Neural crest cell (in vitro differentiated cells): ENCODE measurements at regions not wholly inside any gene's neighbourhood (a gene's known extent, or its start where the extent isn't known, plus 50 kb on each side); places are given as distances from the start of the nearest gene placed in this dataset.

Source experiments
- DNase-seq: peaks from one replicate; pipeline ENCODE4 v3.0.0; 2021; ENCODE audit warnings: low read depth, mixed read lengths, low spot score
- H3K27ac Mint-ChIP-seq: one replicate; pipeline ENCODE4 v1.8.0; 2021; ENCODE audit warnings: mild to moderate bottlenecking, mixed read lengths; ENCODE audit not compliant: unreplicated experiment
- H3K27me3 Mint-ChIP-seq: 2 replicates; pipeline ENCODE4 v1.8.0; 2021; ENCODE audit warnings: low read depth, mild to moderate bottlenecking, mixed read lengths
- H3K36me3 Mint-ChIP-seq: 2 replicates; pipeline ENCODE4 v1.8.0; 2021; ENCODE audit warnings: low read depth, mild to moderate bottlenecking, mixed read lengths
- H3K4me1 Mint-ChIP-seq: 2 replicates; pipeline ENCODE4 v1.8.0; 2021; ENCODE audit warnings: mixed read lengths
- H3K4me3 Mint-ChIP-seq: one replicate; pipeline ENCODE4 v1.8.0; 2021; ENCODE audit warnings: mild to moderate bottlenecking, mixed read lengths
- H3K9me3 Mint-ChIP-seq: 2 replicates; pipeline ENCODE4 v1.8.0; 2021; ENCODE audit warnings: mixed read lengths
- TF ChIP-seq, protein P1 (sequence below): fragments of 200-600 bp; sonication (generic); conservative IDR thresholded peaks from 2 replicates; pipeline ENCODE4 v1.5.0; 2021; ENCODE audit warnings: antibody characterized with exemption, mild to moderate bottlenecking

DNA sequence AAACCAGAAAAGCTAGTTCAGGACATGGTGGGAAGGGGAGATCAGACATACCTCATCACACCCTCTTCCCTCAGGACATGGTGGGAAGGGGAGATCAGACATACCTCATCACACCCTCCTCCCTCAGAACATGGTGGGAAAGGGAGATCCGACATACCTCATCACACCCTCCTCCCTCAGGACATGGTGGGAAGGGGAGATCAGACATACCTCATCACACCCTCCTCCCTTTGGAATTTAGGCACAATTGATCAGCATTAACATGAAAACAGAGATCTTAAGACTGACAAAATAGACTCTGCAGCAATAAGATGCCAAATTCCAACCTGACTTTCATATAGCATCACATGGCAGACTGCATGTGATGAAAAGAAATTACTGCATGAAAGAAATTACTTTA lies 412.7 kb upstream of the ZNF717 start:
- H3K27me3 Mint-ChIP-seq, result no peaks in the 10 kb centered on the region
- no peaks in the 10 kb centered on the region for H3K4me1 Mint-ChIP-seq
- no peak overlapping the region for H3K27ac Mint-ChIP-seq
- DNase-seq, result no peak
- TF ChIP-seq, protein P1, sequence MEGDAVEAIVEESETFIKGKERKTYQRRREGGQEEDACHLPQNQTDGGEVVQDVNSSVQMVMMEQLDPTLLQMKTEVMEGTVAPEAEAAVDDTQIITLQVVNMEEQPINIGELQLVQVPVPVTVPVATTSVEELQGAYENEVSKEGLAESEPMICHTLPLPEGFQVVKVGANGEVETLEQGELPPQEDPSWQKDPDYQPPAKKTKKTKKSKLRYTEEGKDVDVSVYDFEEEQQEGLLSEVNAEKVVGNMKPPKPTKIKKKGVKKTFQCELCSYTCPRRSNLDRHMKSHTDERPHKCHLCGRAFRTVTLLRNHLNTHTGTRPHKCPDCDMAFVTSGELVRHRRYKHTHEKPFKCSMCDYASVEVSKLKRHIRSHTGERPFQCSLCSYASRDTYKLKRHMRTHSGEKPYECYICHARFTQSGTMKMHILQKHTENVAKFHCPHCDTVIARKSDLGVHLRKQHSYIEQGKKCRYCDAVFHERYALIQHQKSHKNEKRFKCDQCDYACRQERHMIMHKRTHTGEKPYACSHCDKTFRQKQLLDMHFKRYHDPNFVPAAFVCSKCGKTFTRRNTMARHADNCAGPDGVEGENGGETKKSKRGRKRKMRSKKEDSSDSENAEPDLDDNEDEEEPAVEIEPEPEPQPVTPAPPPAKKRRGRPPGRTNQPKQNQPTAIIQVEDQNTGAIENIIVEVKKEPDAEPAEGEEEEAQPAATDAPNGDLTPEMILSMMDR, result no peak
- no peaks in the 10 kb centered on the region for H3K36me3 Mint-ChIP-seq
- H3K9me3 Mint-ChIP-seq, result no peaks in the 10 kb centered on the region
- H3K4me3 Mint-ChIP-seq, result no peak overlapping the region

DNA sequence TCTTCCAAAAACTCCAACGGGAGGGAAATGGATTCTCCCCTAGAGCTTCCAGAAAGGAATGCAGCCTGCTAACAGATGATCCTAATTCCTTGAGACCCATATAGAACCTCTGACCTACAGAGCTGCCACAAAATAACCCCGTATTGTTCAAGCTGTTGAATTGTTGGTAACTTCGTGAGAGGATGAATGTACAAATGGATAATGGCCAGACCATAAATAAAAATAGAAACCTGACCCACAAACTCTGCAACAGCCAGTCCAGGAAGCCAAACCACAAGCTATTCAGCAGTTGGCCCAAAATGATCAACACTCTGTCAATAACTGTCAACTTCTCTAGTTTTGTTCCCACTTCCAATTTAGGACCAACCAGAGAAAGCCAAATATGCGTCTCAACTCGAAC lies 414.0 kb upstream of the ZNF717 start:
- TF ChIP-seq, protein P1, result no peak
- no peaks in the 10 kb centered on the region for H3K4me1 Mint-ChIP-seq
- no peaks in the 10 kb centered on the region for H3K36me3 Mint-ChIP-seq
- H3K27me3 Mint-ChIP-seq, result no peaks in the 10 kb centered on the region
- H3K27ac Mint-ChIP-seq, result no peak overlapping the region
- DNase-seq, result no peak
- no peak overlapping the region for H3K4me3 Mint-ChIP-seq
- H3K9me3 Mint-ChIP-seq, result no peaks in the 10 kb centered on the region

DNA sequence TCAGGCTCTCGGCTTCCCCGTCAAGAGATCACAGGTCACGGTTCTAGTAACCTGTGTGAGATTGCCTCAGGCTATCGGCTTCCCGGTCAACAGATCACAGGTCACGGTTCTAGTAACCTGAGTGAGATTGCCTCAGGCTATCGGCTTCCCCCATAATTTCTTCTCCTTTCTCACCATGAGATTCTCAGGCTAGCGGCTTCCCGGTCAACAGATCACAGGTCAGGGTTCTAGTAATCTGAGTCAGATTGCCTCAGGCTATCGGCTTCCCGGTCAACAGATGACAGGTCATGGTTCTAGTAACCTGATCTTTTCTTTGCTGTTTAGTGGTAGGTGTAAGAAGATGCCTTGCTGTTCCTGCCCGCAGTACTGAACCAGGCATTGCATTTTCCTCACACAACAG lies 418.2 kb upstream of the ZNF717 start:
- TF ChIP-seq, protein P1, result no peak
- H3K36me3 Mint-ChIP-seq, result no peaks in the 10 kb centered on the region
- no peaks in the 10 kb centered on the region for H3K9me3 Mint-ChIP-seq
- H3K27me3 Mint-ChIP-seq, result no peaks in the 10 kb centered on the region
- H3K4me1 Mint-ChIP-seq, result no peaks in the 10 kb centered on the region
- no peak overlapping the region for H3K27ac Mint-ChIP-seq
- H3K4me3 Mint-ChIP-seq, result no peak overlapping the region
- DNase-seq, result no peak

DNA sequence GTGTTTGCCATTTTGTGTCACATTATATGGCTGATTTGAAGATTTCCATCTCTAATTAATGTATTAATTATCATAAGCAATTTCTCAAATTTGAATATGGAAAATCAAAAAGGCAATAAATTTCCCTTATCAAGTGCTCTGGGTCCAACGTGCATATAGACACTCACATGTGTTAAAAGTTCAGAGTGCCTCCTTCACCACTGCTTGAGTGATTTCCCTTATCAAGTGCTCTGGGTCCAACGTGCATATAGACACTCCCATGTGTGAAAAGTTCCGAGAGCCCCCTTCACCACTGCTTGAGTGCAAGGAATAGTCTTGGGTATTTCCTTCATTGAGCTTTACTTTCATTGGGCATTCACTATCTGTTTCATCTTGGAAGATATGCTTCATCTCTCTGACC lies 421.0 kb upstream of the ZNF717 start:
- Mint-ChIP-seq H3K27me3 (peaks cover 2% of the 10 kb centered on the region), H3K36me3 (no peaks in the 10 kb centered on the region), H3K27ac (no peak overlapping the region), H3K9me3 (no peaks in the 10 kb centered on the region), H3K4me3 (no peak overlapping the region), H3K4me1 (no peaks in the 10 kb centered on the region)
- TF ChIP-seq, protein P1, result no peak
- DNase-seq, result no peak

DNA sequence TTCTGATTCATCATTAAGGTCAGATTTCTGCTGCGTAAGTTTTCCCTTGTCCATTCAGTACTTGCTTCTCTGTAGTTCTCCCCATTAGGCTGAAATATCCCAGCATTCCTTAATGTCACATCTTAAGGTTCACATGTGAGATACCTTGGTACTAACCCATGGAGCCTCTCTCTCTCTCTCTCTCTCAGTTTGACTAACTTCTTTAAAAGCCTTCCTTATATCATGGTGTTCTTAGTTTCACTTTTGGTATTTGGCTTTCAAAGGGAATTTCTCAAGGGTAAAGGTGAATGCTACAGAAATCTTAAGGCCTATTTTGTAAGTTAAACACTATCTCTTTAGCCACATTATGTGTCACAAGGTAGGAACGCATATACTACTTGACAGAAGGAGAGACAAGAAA lies 427.3 kb upstream of the ZNF717 start:
- TF ChIP-seq, protein P1, result no peak
- Mint-ChIP-seq H3K4me1 (no peaks in the 10 kb centered on the region), H3K27me3 (peaks cover 2% of the 10 kb centered on the region), H3K9me3 (peaks cover 13% of the 10 kb centered on the region), H3K36me3 (no peaks in the 10 kb centered on the region), H3K4me3 (no peak overlapping the region), H3K27ac (no peak overlapping the region)
- no peak for DNase-seq

DNA sequence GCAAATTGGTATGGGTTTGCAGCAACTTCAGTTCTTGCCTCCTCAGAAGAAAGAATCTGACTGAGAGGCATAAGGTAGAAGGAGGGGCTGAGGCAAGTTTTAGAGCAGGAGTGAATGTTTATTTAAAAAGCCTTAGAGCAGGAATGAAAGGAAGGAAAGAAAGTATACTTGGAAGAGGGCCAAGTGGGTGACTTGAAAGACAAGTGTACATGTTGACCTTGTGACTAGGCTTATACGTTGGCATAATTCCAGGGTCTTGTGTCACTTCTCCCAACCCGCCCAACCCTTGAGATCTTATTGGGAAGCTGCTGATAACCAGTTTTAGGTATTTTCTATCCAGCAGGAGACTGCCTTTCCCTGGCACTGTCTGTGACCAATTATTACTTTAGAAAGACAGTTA lies 436.9 kb upstream of the ZNF717 start:
- no peak overlapping the region for H3K27ac Mint-ChIP-seq
- DNase-seq, result no peak
- peaks cover 3% of the 10 kb centered on the region for H3K27me3 Mint-ChIP-seq
- no peaks in the 10 kb centered on the region for H3K4me1 Mint-ChIP-seq
- TF ChIP-seq, protein P1, result no peak
- H3K36me3 Mint-ChIP-seq, result no peaks in the 10 kb centered on the region
- no peak overlapping the region for H3K4me3 Mint-ChIP-seq
- no peaks in the 10 kb centered on the region for H3K9me3 Mint-ChIP-seq
